Fibroblast of pulmonary artery (primary cell): ENCODE measurements at regions not wholly inside any gene's neighbourhood (a gene's known extent, or its start where the extent isn't known, plus 50 kb on each side); places are given as distances from the start of the nearest gene placed in this dataset.

Source experiments
- DNase-seq: peaks from one replicate; pipeline ENCODE4 v3.0.0-alpha.2; 2010; ENCODE audit warnings: low read depth
- H3K4me3 ChIP-seq: replicated peaks from 2 replicates; pipeline ENCODE4 v1.5.1; 2011; ENCODE audit warnings: low read depth, mild to moderate bottlenecking, control low read depth, low read length, moderate library complexity
- TF ChIP-seq, protein P1 (sequence below): IDR thresholded peaks from 2 replicates; pipeline ENCODE4 v1.5.1; 2011; ENCODE audit warnings: mild to moderate bottlenecking, control low read depth, low read length, inconsistent platforms; ENCODE audit errors: missing control alignments

DNA sequence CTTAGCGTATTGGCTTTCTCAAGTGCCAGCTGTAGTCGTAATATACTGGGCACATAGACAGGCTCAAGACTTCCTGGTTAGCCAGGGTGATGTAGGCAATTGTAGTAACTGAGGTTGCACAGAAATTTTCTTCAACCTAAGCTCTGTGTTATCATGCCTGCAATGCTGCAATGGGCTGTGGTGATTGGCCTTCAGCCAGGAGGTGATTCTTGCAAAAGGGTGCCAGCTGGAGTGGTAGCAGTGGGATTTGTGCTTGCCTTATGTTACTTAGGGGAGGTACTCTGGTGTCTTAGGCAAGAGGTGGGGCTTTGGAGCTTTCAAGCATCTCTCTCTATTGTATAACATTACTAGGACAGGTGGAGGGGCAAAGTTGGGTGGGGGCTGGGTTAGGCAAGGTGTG, 495.1 kb downstream of the CDH11 start:
- H3K4me3 ChIP-seq: no peak overlapping the region
- TF ChIP-seq, protein P1, sequence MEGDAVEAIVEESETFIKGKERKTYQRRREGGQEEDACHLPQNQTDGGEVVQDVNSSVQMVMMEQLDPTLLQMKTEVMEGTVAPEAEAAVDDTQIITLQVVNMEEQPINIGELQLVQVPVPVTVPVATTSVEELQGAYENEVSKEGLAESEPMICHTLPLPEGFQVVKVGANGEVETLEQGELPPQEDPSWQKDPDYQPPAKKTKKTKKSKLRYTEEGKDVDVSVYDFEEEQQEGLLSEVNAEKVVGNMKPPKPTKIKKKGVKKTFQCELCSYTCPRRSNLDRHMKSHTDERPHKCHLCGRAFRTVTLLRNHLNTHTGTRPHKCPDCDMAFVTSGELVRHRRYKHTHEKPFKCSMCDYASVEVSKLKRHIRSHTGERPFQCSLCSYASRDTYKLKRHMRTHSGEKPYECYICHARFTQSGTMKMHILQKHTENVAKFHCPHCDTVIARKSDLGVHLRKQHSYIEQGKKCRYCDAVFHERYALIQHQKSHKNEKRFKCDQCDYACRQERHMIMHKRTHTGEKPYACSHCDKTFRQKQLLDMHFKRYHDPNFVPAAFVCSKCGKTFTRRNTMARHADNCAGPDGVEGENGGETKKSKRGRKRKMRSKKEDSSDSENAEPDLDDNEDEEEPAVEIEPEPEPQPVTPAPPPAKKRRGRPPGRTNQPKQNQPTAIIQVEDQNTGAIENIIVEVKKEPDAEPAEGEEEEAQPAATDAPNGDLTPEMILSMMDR: no peak
- no peak for DNase-seq

GRCh38 chr16:64621616-64622015, 500.2 kb downstream of the CDH11 start:
- TF ChIP-seq, protein P1: no peak
- DNase-seq: no peak
- H3K4me3 ChIP-seq: no peak overlapping the region

GRCh38 chr16:64617836-64618476, 503.9 kb downstream of the CDH11 start:
- H3K4me3 ChIP-seq: no peak overlapping the region
- TF ChIP-seq, protein P1: no peak
- no peak for DNase-seq

- TF ChIP-seq, protein P1: no peak
- no peak overlapping the region for H3K4me3 ChIP-seq
- no peak for DNase-seq
These were observed 506.1 kb downstream of the CDH11 start for GRCh38 chr16:64615630-64616280.

DNA sequence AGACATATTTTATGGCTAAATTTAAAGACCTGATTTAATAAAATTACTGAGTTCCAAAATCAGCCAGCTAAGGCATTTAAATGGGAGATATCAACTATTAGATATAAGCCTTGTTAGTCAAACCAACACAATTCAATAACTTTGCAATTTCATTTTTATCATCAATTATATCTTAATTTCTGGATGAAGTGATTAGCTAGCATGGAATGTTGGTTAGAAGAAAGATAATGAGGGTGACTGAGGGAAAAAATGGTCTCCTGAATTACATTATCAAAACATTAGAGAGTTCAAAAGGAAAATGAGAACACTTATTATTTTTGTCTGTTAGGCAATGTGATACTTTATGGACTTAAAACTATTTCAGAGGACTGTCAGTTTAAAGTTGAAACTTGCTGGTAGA, 525.7 kb downstream of the CDH11 start:
- TF ChIP-seq, protein P1: no peak
- no peak overlapping the region for H3K4me3 ChIP-seq
- DNase-seq: no peak

DNA sequence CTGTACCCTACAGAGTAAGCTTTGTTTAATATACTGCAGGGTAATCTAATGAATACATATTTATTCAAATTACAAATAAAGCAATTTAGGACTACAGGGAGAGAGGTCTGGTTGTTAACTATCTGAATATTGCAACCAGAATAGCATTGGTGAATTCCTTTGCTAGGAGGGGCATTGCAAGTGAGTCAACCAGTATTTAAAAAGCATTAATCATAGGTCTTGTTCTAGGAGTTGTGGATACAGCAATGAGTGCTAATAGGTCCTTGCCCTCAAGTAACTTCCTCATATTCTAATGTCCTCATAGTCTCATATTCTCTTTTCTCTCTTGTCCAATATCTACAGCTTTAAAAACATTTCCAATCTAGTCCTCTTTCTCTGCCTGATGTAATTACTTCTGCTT, 531.4 kb downstream of the CDH11 start:
- DNase-seq: peak; percentile 22
- no peak overlapping the region for H3K4me3 ChIP-seq
- TF ChIP-seq, protein P1: no peak

- no peak overlapping the region for H3K4me3 ChIP-seq
- DNase-seq: peak; percentile 53
- TF ChIP-seq, protein P1: no peak
These were observed 532.0 kb downstream of the CDH11 start for GRCh38 chr16:64589836-64590235.
